Ovary (tissue), 3 donors: ENCODE measurements at regions not wholly inside any gene's neighbourhood (a gene's known extent, or its start where the extent isn't known, plus 50 kb on each side); places are given as distances from the start of the nearest gene placed in this dataset.

Source experiments
- POLR2A ChIP-seq: fragments of 450-650 bp; IDR thresholded peaks from one replicate; pipeline ENCODE4 v1.6.1; 2017; ENCODE audit warnings: antibody characterized with exemption, mild to moderate bottlenecking, moderate library complexity
- TF ChIP-seq, protein P1 (sequence below), 3 donors: fragments of 450-650 bp in 2 of 3; fragments of 200-600 bp in 1 of 3; IDR thresholded peaks; one replicate each; pipeline versions ENCODE4 v1.5.1 to v1.8.0; 2016 to 2022; ENCODE audit warnings: antibody characterized with exemption in 3 of 3, mild to moderate bottlenecking in 1 of 3
- donor health status: DM: no; HTN: no; CAD: no.

- no peak for TF ChIP-seq POLR2A
- TF ChIP-seq, protein P1, sequence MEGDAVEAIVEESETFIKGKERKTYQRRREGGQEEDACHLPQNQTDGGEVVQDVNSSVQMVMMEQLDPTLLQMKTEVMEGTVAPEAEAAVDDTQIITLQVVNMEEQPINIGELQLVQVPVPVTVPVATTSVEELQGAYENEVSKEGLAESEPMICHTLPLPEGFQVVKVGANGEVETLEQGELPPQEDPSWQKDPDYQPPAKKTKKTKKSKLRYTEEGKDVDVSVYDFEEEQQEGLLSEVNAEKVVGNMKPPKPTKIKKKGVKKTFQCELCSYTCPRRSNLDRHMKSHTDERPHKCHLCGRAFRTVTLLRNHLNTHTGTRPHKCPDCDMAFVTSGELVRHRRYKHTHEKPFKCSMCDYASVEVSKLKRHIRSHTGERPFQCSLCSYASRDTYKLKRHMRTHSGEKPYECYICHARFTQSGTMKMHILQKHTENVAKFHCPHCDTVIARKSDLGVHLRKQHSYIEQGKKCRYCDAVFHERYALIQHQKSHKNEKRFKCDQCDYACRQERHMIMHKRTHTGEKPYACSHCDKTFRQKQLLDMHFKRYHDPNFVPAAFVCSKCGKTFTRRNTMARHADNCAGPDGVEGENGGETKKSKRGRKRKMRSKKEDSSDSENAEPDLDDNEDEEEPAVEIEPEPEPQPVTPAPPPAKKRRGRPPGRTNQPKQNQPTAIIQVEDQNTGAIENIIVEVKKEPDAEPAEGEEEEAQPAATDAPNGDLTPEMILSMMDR (IDR thresholded peaks at IDR 0.05): no peak
Observed at GRCh38 chr14:56996721-56997399, 186.6 kb upstream of the OTX2 start.
